GM18498 (cell line): ENCODE measurements at regions not wholly inside any gene's neighbourhood (a gene's known extent, or its start where the extent isn't known, plus 50 kb on each side); places are given as distances from the start of the nearest gene placed in this dataset.
"Not testable (repeated sequence)": the region's sequence is repeated elsewhere in the genome, so short reads cannot be mapped to it uniquely, and the experiment has no call there.

Experiments used
- ATAC-seq: cut with Tn5 transposase; IDR thresholded peaks from one replicate; pipeline ENCODE4 v1.9.1; 2021; ENCODE audit warnings: mild to moderate bottlenecking, moderate library complexity; ENCODE audit not compliant: unreplicated experiment

DNA sequence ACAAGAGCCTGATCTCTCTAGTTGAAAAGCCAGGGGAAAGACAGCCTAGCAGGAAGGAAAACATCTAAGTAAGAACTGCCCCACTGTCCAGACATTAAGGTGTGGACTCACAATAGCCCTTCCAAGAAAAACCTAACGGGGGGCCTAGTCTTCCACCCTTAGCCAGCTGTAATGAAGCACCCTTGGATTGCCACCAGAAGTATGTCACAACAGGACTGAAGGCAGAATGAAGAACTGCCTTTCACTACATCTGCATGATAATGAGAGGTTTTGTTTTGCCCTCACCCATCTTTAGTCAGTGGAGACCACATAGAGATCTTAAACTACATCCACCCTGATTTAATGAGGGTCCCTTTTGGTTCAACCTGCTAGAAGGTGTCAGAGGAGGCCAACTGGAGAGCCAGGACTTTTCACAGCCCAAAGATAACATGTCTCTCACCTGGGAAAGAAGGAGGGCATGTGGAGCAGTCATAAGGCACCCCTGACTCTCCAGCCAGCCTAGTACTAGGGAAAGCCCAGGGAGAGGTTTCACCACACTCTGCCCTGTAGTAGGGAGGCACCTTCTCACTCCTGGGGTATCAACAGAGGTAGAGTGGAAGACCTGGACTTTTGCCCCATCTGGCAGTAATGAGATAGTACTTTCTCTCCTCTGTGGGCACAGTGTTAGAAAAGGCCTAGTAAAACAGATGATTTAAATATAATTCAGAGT, 1017.4 kb upstream of the MANEA start:
- no peak for ATAC-seq

DNA sequence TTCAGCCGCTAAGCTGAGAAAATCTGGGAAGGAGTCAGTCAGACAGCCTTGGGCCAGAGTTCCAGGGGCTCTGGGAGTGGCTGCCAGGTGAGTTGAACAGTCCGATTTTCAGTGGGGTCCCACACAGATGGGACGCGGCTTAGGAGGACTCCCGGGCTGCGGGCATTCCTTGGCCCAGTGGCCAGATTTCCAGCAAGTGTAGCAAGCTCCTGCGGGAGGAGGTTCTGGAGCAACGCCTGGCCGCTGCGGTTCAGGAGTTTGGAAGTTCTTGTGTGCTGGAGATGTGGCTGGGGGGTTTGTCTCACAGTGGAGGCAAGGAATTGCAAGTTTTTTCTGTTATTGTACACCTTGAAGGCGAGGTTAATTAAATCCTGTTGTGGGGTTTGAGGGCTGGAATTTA, 1020.1 kb upstream of the MANEA start:
- not testable (repeated sequence) for ATAC-seq

DNA sequence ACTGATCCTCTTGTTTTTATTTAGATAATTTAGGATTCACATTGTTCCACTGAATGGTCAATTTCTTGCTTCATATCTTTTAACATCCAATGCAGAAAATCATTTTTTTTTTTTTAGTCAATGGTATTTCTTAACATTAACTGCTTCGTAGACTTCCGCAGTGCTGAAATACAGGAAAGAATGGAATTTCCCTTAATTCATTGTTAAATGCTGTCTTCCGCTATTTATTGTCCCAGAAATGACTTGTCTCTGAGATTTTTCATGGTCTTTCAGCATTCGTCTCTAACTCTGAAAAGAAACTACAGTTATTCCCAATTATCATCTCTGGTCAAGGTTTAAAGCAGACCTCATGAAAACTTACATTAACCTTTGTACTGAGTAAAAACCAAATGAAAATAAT, 1029.1 kb upstream of the MANEA start:
- no peak for ATAC-seq

DNA sequence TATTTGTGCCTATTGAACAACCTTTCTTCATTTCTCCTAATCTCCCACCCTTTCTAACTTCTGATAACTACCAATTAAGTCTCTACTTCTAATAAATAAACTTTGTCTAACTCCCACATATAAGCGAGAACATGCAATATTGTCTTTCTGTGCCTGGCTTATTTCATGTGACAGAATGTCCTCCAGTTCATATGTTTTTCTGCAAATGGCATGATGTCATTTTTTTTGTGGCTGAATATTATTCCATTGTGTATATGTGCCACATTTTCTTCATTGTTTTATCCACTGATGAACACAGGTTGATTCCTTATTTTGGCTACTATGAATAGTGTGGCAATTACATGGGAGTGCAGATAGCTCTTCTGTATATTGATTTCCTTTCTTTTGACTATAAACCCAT, 1041.5 kb upstream of the MANEA start:
- no peak for ATAC-seq

DNA sequence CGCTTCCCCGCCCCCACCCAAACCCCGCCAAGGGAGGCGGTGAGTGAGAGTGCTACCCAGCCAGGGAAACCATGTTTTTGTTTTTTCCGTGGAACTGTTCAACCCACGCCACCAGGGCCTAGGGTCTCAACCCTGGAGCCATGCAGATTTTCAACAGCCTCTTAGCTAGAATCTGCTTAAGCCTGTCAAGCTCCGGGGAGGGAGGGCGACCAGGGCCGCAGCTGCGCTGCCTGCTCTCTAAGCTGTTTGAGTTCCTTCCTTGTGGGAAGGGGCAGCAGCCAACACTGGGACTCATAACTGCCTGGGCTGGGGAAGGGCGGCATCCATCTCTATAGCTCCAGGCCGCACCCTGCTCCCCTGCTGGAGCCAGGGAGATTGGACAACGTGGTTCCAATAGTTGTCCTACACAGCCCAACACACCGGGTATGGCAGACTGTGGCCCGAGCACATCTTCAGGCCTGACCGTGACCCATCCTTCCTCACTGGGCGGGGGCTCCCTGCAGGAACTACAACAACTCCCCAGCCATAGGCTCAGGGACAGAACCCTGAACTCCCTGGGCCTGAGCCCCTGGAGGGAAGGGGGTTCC, 1065.7 kb upstream of the MANEA start:
- no peak for ATAC-seq

DNA sequence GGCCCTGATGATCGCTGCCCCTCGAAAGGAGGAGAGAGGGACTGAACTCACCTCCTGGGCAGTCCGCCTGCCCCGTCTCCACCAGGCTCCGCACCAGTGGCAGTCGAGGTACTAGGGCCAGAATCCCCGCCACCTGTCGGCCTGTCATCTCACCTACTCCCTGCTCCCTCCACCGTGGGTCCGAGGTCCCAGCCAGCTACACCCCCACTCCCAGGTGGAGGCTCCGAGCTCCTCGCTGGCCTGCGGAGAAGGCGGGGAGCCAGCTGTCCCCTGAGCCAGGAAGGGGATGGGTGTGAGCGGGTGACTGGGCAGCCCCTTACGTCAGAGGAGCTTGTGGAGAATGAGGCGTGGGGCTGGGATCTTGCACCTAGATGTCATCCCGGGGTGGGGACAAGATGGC, 1066.5 kb upstream of the MANEA start:
- ATAC-seq: no peak

DNA sequence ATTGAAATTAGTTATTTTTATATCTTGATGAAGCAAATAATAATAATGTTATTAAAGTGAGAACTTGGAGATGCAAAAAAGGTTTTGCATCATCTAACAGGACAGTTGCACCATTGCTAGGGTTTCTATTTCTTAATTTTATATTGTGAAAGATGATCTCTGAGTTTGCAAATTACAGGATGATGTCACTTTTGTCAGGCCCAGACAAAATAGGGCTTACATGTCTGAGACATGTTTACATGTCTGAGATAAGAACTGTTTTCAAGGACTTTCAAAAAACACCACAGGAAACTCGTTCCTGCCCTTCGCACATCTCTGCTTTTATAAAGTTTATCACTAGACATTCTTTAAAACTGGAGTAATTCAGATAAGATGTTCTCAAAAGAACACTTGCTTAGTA, 1075.8 kb upstream of the MANEA start:
- ATAC-seq: no peak

DNA sequence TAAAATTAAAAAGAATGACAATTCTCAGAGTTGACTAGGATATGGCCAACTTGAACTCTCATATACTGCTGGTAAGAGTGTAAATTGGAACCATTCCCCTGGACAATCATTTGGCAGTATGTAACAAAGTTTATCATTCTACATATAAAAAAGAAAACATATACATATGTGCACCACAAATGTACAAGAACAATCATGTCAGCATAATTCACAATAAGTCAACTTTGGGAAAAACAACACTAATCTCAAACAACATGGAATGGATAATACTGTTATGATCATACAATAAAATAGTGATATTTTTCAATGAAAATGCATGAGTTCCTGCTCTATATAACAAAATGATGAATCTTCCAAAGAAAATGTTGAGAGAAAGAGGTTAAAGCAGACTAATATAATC, 1078.7 kb upstream of the EPHA7 start:
- ATAC-seq: no peak

DNA sequence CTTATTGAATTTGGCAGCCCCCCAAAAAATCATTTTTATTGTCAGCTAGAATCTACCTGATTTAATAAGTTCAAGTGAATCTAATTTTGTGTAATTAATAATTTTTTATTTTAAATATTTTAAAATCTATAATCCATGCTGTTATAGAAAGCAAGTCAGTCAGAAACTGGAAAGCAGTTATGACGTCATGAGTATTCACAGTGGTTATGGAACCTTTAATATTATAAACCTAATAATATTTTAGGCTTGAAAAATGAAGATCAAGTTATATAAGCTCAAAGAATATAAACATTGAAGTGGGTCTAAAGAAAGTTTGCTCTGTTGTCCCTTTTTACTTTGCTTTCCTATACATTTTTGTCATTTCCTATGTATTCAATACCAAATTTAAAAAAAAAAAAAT, 1075.1 kb upstream of the EPHA7 start:
- ATAC-seq: no peak

DNA sequence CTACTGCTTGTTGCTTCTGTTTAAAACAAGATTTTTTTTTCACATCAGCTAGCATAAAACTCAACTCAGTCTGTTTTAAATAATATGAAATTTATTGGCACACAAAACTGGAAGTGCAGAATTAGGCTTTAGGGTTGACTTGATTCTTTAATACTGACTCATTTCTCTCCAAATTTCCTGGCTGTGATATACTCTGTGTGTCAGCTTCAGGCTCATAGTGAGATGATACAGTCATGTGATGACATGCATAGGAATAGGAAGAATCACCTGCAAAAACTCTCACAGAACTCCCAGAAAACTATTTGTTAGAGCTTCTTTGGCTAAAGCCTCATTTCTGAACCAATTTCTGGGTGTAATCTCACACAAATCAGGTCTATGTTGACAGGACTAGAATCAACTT, 1068.0 kb upstream of the EPHA7 start:
- no peak for ATAC-seq

DNA sequence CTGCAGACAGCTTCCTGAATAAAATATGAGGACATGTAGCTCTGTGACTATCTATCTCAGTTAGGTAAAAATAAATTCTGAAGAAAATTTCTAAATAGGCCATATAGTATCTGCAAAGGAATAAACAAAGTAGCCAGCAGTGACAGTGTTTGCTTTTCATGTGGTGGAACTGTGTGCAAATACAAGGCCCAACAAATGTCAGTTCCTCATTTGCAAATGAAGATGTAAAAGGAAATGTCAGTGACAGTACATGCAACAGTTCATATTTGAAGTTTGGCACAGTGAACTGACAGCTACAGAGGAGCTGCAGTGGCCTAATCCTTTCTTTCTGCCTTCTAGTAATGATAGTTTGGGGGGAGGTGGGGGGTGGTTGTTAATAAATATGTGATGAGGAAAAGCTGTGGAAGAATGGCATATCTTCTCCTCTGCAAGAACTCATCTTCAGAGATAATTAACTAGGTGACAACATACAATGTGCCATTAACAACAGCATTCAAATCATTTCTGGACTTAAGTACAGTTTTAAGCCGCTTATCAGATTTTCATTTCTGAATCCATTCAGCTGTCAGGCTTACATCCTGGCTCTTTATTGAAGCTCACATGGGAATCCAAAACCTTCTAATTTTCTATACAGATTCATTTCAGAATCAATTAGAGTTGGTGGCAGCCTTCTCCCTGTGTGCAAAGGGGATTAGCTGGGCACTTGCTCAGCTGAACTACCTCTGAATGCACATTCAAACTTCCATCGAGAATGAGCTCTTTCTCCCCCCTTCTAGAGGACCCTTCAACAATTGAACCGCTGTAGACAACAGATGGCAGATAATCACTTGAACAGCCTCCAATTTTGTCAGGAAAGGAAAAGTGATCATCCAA, 1059.0 kb upstream of the EPHA7 start:
- no peak for ATAC-seq

DNA sequence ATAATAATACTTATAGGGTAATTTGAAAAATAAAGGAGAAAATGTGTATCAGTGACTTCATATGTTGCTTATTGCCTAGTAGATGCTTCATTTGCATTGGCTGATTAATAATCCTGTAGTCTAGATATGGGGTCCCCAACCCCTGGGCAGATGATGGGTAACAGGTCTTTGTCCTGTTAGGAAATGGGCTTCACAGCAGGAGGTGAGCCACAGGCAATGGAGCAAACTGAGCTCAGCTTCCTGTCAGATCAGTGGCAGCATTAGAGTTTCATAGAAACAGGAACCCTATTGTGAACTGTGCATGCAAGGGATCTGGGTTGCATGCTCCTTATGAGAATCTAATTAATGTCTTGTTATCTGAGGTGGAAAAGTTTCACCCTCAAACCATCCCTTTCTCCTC, 1049.5 kb upstream of the EPHA7 start:
- ATAC-seq: no peak

DNA sequence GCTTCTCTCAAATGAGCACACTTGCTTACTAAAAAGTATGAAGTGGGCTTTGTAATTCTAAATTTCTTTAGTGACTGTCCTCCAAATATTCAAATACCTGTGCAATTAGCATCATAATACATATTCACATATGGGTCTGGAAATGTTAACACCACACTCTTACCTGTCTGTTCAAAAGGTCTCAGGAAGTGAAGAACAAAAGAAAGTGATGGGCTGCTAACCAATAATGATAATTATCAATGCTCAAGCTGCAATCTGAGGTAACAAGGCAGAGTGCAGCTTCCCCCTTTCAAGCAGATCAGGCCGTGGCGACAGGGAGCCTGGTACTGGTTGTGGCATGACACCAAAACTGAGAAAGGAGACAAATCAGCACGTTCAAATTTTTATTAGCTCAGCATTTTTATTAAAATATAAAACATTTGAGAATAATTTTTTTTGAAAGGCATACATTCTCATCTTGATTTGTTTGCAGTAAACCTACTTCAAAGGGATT, 1044.7 kb upstream of the EPHA7 start:
- ATAC-seq: no peak

DNA sequence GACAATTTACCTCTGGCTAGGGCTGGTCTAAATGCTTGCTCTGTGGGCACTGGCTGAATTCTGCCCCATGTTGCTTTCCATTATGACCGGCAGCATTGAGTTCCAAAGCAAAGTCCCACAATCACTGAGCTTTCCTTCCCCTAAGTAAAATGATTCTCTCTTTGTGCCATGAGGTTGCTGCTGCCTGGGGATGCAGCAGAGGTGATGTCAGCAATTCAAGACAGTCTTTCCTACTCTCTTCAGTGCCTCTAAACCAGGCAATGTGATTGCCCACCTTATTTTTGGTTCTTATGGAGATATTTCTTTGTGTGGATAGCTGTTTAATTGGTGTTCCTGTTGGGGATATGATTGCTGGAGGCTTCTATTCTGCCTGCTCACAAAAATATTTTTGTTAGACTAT, 1043.9 kb upstream of the EPHA7 start:
- no peak for ATAC-seq

DNA sequence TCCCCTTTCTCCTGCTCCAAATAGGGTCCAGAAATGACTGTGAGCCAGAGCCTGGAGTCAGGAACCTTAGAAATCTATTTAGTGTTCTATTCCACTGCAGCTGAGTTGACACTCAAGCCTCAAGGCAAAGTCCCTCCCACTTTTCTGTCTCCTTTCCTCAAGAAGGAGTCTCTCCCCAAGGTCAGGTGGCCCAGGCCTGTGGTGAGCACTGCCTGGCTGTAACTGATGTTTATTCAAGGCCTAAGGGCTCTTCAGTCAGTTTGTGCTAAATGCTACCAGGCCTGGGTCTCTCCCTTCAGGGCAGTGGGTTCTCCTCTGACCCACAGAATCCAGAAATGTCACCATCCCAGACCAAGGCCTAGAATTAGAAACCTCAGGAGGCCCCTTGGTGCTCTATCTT, 1042.9 kb upstream of the EPHA7 start:
- ATAC-seq: no peak

DNA sequence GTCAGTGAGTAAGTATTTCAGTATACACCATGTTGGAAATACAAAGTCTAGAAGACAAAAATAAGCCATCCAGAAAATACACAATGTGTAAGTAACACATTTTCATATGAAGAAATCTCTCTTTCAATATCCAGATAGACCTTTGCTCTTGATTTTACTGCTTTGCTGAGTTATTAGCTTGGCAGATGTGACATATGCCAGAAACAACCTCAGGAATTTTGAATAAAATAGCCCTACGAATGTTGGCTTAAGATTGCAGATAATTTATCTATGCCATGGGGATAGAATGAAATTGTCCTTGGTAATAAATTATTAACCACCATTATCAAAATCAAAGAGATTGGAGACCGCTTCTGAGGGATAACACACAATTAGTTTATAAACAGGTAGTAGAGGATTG, 1036.9 kb upstream of the EPHA7 start:
- ATAC-seq: no peak

DNA sequence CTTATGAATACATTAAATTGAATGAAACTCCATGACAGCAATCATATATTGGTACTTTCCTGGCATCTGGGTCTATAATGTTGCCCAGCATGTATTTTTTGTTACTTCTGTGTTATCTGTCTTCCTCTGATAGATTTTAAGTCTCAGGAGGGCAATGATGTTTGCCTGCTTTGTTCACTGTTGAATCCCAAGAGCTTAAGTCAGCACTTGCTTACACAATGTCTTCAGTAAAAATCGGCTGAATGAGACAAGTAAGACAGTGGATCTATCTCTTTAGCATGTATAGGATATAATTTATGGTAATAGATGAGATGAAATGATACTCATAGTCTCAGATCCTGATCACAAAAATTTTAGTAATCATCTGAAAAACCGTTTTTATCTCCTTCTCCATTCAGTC, 1034.9 kb upstream of the EPHA7 start:
- ATAC-seq: no peak

DNA sequence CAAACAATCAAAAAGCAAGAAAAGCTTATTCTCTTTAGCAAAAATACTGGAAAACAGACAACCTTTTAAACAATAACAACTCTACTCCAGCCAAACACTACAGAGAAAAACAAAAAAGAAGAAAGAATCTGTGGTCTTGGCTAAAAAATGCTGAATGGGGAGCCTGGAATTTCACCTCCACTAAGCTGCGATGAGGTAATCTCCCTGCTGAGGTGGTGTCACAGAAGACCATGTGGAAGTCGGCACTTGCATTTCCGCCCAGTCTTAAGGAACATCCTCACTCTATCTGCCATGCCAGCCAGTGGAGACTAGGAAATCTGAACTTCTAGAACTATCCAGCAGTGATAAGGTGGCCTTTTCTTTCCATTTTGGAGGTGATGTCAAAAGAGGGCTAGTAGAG, 1026.8 kb upstream of the EPHA7 start:
- no peak for ATAC-seq

DNA sequence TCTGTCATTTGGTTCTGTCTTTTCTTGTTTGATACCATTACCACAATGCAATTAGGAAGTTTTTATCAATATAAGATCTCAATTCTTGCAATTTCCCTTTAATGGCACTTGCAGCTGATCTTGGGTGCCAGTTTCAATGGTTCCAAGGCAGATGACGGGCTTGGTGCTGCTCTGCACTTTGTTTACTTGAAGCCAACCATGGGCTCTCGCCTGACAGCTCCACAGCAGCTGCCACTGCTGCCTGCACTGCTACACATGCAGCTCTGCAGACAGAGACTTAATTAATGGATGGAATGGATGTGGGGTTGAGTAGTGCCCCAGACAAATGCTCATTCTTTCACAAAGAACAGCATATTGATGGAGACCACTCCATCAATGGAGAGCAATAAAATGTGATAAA, 1024.3 kb upstream of the EPHA7 start:
- no peak for ATAC-seq

DNA sequence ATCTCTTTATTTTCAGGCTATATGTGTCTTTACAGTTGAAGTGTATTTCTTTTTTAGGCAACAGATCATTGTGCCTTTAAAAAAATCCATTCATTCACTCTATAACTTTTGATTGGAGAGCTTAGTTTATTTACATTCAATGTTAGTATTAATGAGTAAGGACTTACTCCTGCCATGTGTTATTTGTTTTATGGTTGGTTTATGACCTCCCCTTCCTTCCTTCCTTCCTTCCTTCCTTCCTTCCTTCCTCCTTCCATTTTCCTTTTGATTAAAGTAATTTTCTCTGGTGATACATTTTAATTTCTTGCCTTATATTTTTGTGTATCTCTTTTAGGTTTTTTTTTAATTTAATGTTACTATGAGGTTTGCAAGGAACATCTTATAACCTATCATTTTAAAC, 1005.3 kb upstream of the EPHA7 start:
- no peak for ATAC-seq

DNA sequence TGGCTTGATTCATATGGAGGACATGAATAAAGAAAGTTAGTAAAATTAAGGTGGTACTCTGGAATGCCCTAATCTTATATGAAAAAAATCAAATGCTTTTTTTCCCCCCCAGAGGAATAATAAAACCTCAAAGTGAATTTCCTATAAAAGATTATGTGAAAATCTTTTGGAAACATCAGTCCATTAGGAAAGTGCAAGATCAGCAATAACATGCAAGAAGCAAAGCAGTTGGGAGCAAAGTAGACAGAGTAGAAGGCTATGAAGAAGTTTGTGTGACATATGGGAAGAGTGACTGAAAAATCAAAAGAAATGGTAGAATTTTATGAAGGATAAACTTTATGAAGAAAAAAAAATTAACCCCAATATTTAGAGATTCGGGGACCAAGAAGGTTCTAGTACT, 998.0 kb upstream of the EPHA7 start:
- ATAC-seq: no peak

DNA sequence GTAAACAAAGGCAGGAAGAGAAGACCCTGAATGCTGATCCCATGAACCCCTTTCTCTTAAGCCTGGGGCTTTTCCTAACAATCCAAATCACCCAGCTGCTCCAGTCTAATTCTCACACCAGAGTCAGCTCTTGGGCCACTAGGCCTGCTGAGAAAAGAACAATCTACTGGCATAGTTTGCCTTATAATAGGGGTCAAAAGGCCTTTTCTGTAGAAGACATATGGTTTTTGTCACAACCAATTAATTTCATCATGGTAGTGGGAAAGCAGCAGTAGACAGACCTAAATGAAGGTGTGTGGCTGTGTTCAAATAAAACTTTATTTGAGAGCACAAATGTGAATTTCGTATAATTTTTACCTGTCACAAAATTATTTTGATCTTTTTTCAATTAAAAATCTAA, 994.7 kb upstream of the EPHA7 start:
- no peak for ATAC-seq
